ENCODE measurements at regions not wholly inside any gene's neighbourhood (a gene's known extent, or its start where the extent isn't known, plus 50 kb on each side); places are given as distances from the start of the nearest gene placed in this dataset.

- TF ChIP-seq, protein P1, sequence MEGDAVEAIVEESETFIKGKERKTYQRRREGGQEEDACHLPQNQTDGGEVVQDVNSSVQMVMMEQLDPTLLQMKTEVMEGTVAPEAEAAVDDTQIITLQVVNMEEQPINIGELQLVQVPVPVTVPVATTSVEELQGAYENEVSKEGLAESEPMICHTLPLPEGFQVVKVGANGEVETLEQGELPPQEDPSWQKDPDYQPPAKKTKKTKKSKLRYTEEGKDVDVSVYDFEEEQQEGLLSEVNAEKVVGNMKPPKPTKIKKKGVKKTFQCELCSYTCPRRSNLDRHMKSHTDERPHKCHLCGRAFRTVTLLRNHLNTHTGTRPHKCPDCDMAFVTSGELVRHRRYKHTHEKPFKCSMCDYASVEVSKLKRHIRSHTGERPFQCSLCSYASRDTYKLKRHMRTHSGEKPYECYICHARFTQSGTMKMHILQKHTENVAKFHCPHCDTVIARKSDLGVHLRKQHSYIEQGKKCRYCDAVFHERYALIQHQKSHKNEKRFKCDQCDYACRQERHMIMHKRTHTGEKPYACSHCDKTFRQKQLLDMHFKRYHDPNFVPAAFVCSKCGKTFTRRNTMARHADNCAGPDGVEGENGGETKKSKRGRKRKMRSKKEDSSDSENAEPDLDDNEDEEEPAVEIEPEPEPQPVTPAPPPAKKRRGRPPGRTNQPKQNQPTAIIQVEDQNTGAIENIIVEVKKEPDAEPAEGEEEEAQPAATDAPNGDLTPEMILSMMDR (IDR thresholded peaks at IDR 0.05; ENCODE audit: control extremely low read depth, extremely low read depth, low read depth, missing control alignments): no peak
- CTCF ChIA-PET: interaction anchor here (1.1 to 17.6 kb wide), 5 partner anchors 8 to 571 kb away, joined by 3 to 377 read pairs (median 4); partner anchors contain the start of gene CXCR6
- POLR2A ChIA-PET: no interaction called here
- no peak for DNase-seq (ENCODE audit: extremely low spot score)
Measured at GRCh38 chr3:46082849-46083248, 55.6 kb upstream of the XCR1 start.

DNA sequence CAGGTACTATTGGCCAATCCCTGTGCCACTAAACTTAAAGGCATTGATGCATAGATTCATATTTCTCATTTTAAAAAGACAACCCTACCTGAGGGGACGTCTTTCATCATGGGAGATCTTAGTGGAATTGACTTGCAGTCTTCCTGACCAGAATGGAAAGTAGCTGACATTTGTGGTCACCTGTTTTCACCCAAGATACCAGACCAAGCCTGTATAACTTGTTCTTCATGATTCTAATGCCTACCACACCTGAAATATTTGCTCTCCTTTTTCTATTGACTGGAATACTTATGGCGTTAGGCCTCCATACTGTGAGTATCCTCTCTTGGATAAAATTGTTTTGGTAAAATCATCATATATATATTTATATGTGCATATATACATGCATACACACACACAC, 54.7 kb upstream of the XCR1 start:
- TF ChIP-seq, protein P1 (IDR thresholded peaks at IDR 0.05; ENCODE audit: control extremely low read depth, extremely low read depth, low read depth, missing control alignments): no peak
- no peak for DNase-seq (ENCODE audit: extremely low spot score)
- ChIA-PET POLR2A (no interaction called here), CTCF (interaction anchor here (1.0 to 17.6 kb wide), 8 partner anchors 9 to 296 kb away, joined by 3 to 377 read pairs (median 102); partner anchors contain the start of genes CCR1 and CXCR6)

DNA sequence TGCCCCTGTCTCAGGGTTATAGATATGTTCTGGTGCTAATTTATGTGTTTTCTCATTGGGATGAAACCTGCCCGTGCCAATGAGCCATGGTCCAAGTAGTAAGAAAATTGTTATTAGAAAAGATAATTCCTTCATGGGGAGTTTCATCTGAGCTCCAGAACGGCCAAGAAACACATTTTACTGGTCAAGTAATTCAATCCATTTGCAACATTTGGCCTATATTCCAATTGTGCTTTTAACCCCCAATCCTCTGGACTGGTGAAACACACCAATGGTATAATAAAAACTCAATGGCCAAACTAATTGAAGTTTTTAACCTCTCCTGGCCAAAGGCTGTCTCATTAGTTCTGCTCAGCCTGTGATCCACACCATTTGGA, 53.7 kb upstream of the XCR1 start:
- CTCF ChIA-PET: interaction anchor here (1.2 to 17.6 kb wide), 10 partner anchors 10 to 1040 kb away, joined by 3 to 377 read pairs (median 72); partner anchors contain the start of genes CCR1 and CXCR6
- DNase-seq (ENCODE audit: extremely low spot score): no peak
- TF ChIP-seq, protein P1 (IDR thresholded peaks at IDR 0.05; ENCODE audit: control extremely low read depth, extremely low read depth, low read depth, missing control alignments): no peak
- POLR2A ChIA-PET: no interaction called here

DNA sequence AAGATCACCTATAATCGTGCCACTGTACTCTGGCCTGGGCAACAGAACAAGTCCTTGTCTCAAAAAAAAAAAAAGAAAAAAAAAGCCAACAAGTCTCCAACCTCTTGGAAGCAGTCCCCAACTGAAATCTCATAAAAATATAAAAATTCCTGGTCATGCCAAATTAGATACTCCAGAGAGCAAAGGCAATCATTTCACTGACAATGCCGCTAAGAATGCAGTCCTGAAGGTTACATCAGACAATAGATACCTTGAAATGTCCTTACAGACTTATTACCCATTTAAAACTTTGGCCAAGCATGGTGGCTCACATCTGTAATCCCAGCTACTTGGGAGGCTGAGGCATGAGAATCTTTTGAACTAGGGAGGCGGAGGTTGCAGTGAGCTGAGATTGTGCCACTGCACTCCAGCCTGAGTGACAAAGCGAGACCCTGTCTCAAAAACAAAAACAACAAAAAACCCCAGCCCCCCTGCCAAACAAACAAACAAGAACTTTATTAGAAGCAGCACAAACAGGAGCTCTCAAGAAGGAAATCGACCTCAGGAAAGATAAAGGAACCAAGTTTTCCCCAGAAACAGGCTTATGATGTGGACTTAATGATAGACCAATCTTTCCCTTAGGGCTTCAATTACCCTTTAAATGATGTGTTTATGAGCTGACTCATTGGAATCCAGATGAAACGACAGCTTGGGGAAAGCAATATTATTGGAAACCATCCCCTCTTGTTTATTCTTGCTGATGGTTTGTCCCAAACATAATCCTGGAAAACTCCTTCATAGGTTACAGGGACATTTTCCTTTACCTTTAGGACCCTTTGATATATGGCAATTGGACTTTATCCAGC, 53.1 kb upstream of the XCR1 start:
- TF ChIP-seq, protein P1 (IDR thresholded peaks at IDR 0.05; ENCODE audit: control extremely low read depth, extremely low read depth, low read depth, missing control alignments): no peak
- DNase-seq (ENCODE audit: extremely low spot score): no peak
- POLR2A ChIA-PET: no interaction called here
- CTCF ChIA-PET: interaction anchor here (0.7 to 17.6 kb wide), 15 partner anchors 10 to 1039 kb away, joined by 3 to 377 read pairs (median 27); partner anchors contain the start of genes CCR5 and CXCR6

DNA sequence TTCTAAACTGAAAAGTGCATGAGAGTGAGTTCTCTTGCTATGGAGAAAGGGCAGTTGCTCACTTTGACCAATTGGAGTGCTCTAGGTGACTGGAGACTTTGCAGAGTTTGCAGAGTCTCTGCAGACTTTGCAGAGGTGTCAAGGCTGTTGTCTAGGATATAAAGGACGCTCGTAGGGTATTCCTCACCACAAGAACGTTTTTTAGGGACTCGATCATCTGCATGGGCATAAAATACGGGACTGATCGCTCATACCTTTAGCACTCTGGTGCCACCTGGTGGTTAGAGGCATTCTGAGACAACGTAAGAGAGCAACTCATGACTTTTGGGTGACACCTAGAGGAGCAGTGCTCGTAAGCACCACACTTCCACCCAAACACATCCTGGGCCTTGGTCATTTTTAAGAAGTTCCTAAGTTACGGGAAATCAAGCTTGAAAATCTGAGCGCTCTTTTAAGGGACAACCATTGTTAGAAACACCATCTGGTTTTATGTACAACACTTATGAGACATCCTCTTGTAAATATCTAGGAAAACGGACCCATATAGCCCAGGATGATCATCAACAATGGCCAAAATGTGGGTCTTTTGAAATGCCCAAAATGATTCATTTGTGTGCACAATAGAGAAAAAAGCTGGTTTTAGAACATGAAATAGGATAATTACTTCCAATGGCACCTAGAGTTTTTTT, 51.6 kb upstream of the XCR1 start:
- ChIA-PET CTCF (interaction anchor here (0.6 to 17.6 kb wide), 60 partner anchors 12 to 1085 kb away, joined by 3 to 377 read pairs (median 5); partner anchors contain the start of genes CCR5 and CXCR6), POLR2A (interaction anchor here (0.6 kb wide), 1 partner anchor 451 kb away, joined by 4 read pairs; no protein-coding TSS in a partner anchor)
- DNase-seq (ENCODE audit: extremely low spot score): peak; percentile 72
- TF ChIP-seq, protein P1 (IDR thresholded peaks at IDR 0.05; ENCODE audit: control extremely low read depth, extremely low read depth, low read depth, missing control alignments): peak; percentile 98
